LNCaP clone FGC (cell line): ENCODE measurements at regions not wholly inside any gene's neighbourhood (a gene's known extent, or its start where the extent isn't known, plus 50 kb on each side); places are given as distances from the start of the nearest gene placed in this dataset.
A peak's percentile ranks its signal among the peaks of the same experiment; 100 is the strongest.

ENCODE experiments used
- DNase-seq: peaks from one replicate; pipeline ENCODE4 v3.0.0-alpha.2; 2011; ENCODE audit warnings: low read depth
- H3K4me3 ChIP-seq: 2 replicates; pipeline ENCODE4 v1.5.1; 2011; ENCODE audit warnings: mild to moderate bottlenecking, low read depth, low read length, control low read depth
- TF ChIP-seq, protein P1 (sequence below): IDR thresholded peaks from 2 replicates; pipeline ENCODE4 v1.5.1; 2012; ENCODE audit warnings: mild to moderate bottlenecking; ENCODE audit not compliant: control insufficient read depth, insufficient read depth; ENCODE audit errors: extremely low read depth

DNA sequence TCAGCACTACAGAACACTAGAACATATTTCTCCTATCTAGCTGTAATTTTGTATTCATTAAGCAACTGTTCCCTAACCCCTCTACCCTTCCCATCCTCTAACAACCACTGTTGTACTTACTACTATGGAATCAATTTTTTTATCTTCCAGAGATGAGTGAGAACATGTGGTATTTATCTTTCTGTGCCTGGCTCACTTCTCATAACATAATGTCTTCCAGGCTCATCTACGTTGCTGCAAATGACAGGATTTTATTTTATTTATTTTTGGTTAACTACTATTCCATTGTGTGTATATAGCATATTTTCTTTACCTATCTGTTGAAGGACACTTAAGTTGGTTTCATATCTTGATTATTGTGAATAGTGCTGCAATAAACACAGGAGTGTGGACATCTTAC, 200.9 kb upstream of the CHRM2 start:
- TF ChIP-seq, protein P1, sequence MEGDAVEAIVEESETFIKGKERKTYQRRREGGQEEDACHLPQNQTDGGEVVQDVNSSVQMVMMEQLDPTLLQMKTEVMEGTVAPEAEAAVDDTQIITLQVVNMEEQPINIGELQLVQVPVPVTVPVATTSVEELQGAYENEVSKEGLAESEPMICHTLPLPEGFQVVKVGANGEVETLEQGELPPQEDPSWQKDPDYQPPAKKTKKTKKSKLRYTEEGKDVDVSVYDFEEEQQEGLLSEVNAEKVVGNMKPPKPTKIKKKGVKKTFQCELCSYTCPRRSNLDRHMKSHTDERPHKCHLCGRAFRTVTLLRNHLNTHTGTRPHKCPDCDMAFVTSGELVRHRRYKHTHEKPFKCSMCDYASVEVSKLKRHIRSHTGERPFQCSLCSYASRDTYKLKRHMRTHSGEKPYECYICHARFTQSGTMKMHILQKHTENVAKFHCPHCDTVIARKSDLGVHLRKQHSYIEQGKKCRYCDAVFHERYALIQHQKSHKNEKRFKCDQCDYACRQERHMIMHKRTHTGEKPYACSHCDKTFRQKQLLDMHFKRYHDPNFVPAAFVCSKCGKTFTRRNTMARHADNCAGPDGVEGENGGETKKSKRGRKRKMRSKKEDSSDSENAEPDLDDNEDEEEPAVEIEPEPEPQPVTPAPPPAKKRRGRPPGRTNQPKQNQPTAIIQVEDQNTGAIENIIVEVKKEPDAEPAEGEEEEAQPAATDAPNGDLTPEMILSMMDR: no peak

DNA sequence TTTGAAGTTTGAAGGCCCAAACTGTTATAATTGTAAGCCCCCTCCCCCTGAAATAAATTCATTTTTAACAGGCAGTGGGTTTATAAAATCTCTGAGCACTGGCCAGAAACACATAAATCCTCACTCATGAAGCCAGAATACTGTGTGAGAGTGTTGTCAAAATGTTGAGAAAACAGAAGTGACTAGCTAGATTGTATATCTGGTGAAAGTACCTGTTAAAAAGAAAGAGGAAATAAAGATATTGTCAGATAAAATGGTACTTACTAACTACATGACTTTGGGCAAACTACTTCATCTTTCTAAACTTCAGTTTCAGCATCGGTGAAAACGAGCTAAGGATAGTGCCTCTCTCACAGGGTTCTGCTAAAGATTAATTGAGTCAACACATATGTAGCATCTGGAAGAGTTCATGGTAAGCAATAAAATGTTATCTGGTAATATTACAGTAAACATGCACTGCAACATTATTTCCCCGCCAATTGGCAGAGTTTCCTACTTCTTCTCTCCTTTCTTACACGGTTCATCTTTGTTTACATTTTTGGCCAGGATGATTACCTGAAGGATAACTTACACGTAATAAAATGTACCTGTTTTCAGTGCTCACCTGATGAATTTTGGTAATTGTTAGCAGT, 202.5 kb upstream of the CHRM2 start:
- DNase-seq: peak; percentile 91
- H3K4me3 ChIP-seq: no peak overlapping the region
- TF ChIP-seq, protein P1: no peak

More for the DNA sequence above, 200.9 kb upstream of the CHRM2 start:
- DNase-seq: no peak
- no peak overlapping the region for H3K4me3 ChIP-seq

DNA sequence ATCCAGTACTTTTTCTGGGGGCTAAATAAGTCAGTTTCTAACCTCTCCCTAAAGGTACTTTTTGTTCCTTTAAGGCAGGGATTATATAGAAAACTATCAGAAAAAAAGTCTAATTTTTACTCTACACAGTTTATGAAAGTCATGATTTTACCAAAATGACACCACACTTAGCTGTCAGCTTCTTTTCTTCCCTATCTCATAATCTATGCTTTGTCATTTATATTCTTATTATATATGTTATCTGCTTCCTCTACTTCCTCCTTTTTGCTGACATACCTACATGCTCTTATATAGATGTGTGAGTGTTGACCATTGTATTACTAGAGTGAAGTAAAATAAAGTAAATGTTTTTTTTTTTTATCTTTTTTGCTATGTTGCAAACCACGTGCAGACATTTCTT, 203.9 kb upstream of the CHRM2 start:
- TF ChIP-seq, protein P1: no peak
- no peak for DNase-seq
- H3K4me3 ChIP-seq: no peak overlapping the region

DNA sequence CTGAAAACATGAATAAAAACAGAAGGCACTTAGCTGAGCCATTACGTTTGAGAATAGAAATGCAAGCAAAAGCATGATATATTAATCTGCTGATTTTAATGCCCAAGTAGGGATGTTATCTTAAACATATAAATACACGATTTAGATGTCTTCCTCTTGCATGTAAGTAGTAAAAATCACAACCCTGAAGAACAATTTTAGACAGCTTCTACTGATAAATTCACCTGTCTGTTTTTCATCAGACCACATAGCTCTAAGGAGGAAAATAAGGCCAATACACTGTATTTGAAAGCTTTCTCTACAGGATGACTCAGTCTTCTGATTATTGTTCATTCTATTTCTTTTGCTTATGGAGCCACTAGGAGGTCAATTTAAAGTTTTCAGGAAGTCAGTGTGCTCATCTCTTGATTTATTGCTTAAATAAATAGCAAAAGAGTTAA, 210.9 kb upstream of the CHRM2 start:
- TF ChIP-seq, protein P1: no peak
- H3K4me3 ChIP-seq: no peak overlapping the region
- DNase-seq: no peak

DNA sequence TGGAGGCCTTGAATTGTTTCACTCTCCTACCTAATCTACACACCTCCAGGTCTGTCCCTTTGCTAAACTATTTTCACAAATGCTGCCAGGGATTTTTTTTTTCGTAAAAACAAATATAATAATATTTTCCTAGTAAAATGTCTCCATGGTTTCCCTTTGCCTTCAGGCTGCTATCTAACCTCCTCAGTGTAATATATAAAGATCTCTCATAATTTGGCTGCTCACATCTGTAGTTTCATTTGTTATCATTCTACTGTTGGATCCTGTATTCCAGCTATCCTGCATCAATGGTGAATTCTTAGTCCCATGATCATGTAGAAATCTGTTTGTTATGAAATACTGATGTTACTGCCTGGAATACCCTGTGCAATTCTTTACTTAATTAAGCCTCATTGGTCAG, 211.9 kb upstream of the CHRM2 start:
- no peak for DNase-seq
- no peak overlapping the region for H3K4me3 ChIP-seq
- TF ChIP-seq, protein P1: no peak

DNA sequence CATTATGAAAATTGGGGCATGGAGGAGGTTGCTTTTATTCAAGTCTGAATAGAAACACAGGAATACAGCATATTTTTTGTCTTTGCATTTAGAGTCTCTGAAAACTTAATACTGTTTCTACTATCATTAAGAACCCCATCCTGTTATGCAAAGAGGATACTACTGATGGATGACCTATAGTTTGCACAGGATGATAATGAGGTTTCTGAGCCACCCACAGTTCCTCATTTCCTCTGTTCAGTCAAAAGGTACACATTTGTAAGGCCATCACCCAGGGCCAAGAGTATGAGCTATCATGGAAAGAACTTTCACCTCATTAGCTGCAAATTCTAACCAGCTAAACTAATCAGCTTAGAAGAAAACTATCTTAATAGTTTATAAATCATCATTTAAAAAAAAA, 213.0 kb upstream of the CHRM2 start:
- TF ChIP-seq, protein P1: no peak
- no peak overlapping the region for H3K4me3 ChIP-seq
- no peak for DNase-seq

DNA sequence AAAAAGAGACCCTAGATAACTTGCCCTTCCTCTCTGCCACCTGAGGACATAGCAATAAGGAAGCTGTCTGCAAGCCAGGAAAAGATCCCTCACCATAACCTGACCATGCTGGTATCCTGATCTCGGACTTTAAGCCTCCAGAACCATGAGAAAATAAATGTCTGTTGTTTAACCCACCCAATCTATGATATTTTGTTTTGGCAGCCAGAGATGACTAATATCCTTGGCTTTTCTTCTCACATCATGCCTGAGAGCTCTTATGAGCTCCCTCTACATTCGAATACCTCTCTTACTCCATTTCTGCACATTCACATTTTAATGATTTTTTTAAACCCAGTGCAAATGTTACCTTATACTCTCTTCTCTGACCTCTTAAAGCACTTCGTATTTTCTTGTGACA, 214.0 kb upstream of the CHRM2 start:
- H3K4me3 ChIP-seq: no peak overlapping the region
- TF ChIP-seq, protein P1: no peak
- no peak for DNase-seq
